NB4 (cell line): ENCODE measurements at regions not wholly inside any gene's neighbourhood (a gene's known extent, or its start where the extent isn't known, plus 50 kb on each side); places are given as distances from the start of the nearest gene placed in this dataset.

ENCODE experiments used
- CTCF ChIP-seq: IDR thresholded peaks from one replicate; pipeline ENCODE4 v1.5.1; 2012; ENCODE audit warnings: low read depth, low read length
- MYC ChIP-seq: IDR thresholded peaks from 2 replicates; pipeline ENCODE4 v1.6.1; 2011; ENCODE audit warnings: low read depth, low read length
- POLR2A ChIP-seq: IDR thresholded peaks from 2 replicates; pipeline ENCODE4 v1.6.1; 2011; ENCODE audit warnings: mild to moderate bottlenecking; ENCODE audit not compliant: insufficient read length; ENCODE audit errors: extremely low read depth
- TF ChIP-seq, protein P1 (sequence below): IDR thresholded peaks from 2 replicates; pipeline ENCODE4 v1.6.1; 2011; ENCODE audit warnings: low read depth, low read length

DNA sequence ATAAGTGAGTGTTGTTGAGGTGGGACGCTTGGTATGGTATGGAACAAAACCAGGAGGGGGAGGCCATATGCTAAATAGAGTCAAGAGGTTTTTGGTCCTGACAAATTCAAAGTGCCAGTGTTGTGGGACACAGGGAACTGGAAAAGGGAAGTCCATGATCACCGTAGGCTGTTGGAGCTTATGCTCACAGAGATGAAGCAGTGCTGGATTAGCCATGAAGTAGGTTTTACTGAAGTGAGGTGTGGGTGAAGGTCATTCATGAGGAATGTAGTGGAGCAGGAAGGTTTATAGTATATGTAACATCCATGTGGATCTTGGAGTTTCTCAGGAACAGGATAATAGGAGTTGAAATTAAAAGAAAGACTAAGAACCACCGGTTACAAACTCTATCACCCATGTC is 256.1 kb upstream of the PITX2 start:
- TF ChIP-seq POLR2A: no peak
- TF ChIP-seq CTCF: no peak
- TF ChIP-seq, protein P1, sequence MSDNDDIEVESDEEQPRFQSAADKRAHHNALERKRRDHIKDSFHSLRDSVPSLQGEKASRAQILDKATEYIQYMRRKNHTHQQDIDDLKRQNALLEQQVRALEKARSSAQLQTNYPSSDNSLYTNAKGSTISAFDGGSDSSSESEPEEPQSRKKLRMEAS: no peak
- no peak for TF ChIP-seq MYC
